ENCODE measurements at regions not wholly inside any gene's neighbourhood (a gene's known extent, or its start where the extent isn't known, plus 50 kb on each side); places are given as distances from the start of the nearest gene placed in this dataset.

DNA sequence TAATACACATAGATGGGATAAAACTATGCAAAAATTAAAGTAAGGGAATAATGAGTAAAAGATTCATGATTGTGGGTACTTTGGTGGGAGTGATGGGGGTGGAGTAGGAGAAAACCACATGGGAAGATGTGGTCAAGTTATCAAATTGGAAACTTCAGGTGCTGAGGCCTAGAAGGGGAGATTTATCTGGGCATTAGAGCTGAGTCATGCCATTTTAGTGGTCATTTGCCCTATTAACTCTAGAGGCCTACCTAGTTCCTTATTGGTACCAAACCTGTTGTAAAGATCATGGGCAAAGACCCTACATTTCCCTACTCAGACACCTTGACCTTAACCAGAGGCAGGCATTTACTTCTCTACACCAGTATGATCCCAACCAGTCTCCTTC, 125.9 kb upstream of the BCL6 start:
- H3K36me3 ChIP-seq (ENCODE audit: insufficient read depth), result no peaks in the 10 kb centered on the region
- no peak for TF ChIP-seq CTCF (conservative IDR thresholded peaks at IDR 0.05; ENCODE audit: low read depth, low read length)

DNA sequence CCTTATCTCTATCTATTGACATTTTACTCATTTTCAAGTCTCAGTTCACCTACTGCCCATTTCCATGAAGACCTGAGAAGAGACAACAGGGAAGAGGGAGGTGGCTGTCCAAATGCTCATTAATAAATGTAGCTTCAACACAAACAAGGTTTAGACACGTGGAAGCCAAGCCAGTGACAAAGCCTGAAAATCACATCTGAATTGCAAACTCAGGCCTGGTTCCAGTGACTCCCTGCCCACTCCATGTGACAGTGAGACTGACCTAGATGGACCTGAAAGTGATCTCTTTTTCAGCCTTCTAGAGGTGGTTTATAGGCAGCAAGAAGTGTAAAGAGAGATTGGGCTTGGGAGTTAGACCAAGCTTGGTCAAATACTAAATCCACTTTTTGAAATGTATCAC, 126.6 kb upstream of the BCL6 start:
- Histone ChIP-seq H3K4me1 (ENCODE audit: low read depth, poor library complexity, severe bottlenecking) (peaks cover 5% of the 10 kb centered on the region), H3K27ac (no peak overlapping the region), H3K9ac (no peak overlapping the region), H3K4me3 (IDR thresholded peaks at IDR 0.05; ENCODE audit: insufficient read depth, low read depth, low read length) (no peak overlapping the region), H3K79me2 (ENCODE audit: insufficient read depth, low read depth) (no peaks in the 10 kb centered on the region), H3K36me3 (ENCODE audit: insufficient read depth) (no peaks in the 10 kb centered on the region), H3K27me3 (ENCODE audit: insufficient read depth, low read depth) (no peaks in the 10 kb centered on the region), H4K20me1 (ENCODE audit: insufficient read depth) (no peaks in the 10 kb centered on the region), H3K4me2 (no peak overlapping the region), H2AFZ (ENCODE audit: low read depth) (no peak overlapping the region)
- TF ChIP-seq CTCF (conservative IDR thresholded peaks at IDR 0.05; ENCODE audit: low read depth, low read length), result no peak

More for the DNA sequence above, 125.9 kb upstream of the BCL6 start:
- no peak overlapping the region for H3K4me2 ChIP-seq
- H3K9ac ChIP-seq, result no peak overlapping the region
- peaks cover 5% of the 10 kb centered on the region for H3K4me1 ChIP-seq (ENCODE audit: low read depth, poor library complexity, severe bottlenecking)
- no peaks in the 10 kb centered on the region for H3K27me3 ChIP-seq (ENCODE audit: insufficient read depth, low read depth)
- H3K27ac ChIP-seq, result no peak overlapping the region
- no peaks in the 10 kb centered on the region for H3K79me2 ChIP-seq (ENCODE audit: insufficient read depth, low read depth)
- no peak overlapping the region for H3K4me3 ChIP-seq (IDR thresholded peaks at IDR 0.05; ENCODE audit: insufficient read depth, low read depth, low read length)
- no peak overlapping the region for H2AFZ ChIP-seq (ENCODE audit: low read depth)
- H4K20me1 ChIP-seq (ENCODE audit: insufficient read depth), result no peaks in the 10 kb centered on the region

DNA sequence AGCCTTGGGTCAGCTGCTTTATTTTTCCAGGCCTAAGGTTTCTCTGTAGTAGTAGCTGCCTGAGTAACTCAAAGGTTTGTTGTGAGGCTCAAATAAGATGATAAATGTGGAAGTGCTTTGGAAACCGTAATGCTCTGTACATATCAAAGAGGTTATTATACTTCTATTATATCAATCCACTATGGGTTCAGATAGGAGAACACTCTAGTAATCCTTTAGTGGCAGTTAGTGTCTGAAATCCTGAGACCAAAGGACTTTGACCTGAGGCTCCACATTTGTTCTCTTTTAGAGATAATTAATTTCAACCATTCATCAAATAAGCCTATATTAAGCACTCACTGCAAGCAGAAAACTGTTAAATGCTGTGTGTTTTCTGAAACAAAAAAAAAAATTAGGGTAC, 128.6 kb upstream of the BCL6 start:
- Histone ChIP-seq H2AFZ (ENCODE audit: low read depth) (no peak overlapping the region), H4K20me1 (ENCODE audit: insufficient read depth) (no peaks in the 10 kb centered on the region), H3K36me3 (ENCODE audit: insufficient read depth) (no peaks in the 10 kb centered on the region), H3K9ac (no peak overlapping the region), H3K27ac (no peak overlapping the region), H3K4me1 (ENCODE audit: low read depth, poor library complexity, severe bottlenecking) (peaks cover 5% of the 10 kb centered on the region), H3K4me3 (IDR thresholded peaks at IDR 0.05; ENCODE audit: insufficient read depth, low read depth, low read length) (no peak overlapping the region), H3K4me2 (no peak overlapping the region), H3K27me3 (ENCODE audit: insufficient read depth, low read depth) (no peaks in the 10 kb centered on the region), H3K79me2 (ENCODE audit: insufficient read depth, low read depth) (no peaks in the 10 kb centered on the region)
- TF ChIP-seq CTCF (conservative IDR thresholded peaks at IDR 0.05; ENCODE audit: low read depth, low read length), result no peak

DNA sequence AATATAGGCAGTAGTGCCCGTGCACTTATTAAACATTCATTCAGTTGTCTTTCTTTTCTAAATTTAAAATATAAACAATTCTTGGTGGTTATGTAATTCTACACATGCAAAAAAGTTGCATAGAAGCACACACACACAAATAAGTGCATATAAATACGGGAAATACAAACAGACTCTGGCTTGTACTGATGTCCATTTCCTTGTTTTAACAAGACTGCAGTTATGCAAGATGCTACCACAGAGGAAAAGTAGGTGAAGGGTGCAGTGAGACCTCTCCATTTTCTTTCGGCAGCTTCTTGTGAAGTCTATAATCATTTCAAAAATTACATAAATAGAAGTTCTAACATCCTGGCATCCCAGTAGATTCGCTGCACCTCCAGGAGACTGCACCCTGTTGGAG, 130.6 kb upstream of the BCL6 start:
- H3K36me3 ChIP-seq (ENCODE audit: insufficient read depth), result no peaks in the 10 kb centered on the region
- H3K79me2 ChIP-seq (ENCODE audit: insufficient read depth, low read depth), result no peaks in the 10 kb centered on the region
- no peak overlapping the region for H3K4me3 ChIP-seq (IDR thresholded peaks at IDR 0.05; ENCODE audit: insufficient read depth, low read depth, low read length)
- no peak for TF ChIP-seq CTCF (conservative IDR thresholded peaks at IDR 0.05; ENCODE audit: low read depth, low read length)
- H3K27ac ChIP-seq, result no peak overlapping the region
- H3K4me2 ChIP-seq, result no peak overlapping the region
- H3K4me1 ChIP-seq (ENCODE audit: low read depth, poor library complexity, severe bottlenecking), result peaks cover 4% of the 10 kb centered on the region
- H3K9ac ChIP-seq, result no peak overlapping the region
- no peaks in the 10 kb centered on the region for H3K27me3 ChIP-seq (ENCODE audit: insufficient read depth, low read depth)
- H2AFZ ChIP-seq (ENCODE audit: low read depth), result no peak overlapping the region
- H4K20me1 ChIP-seq (ENCODE audit: insufficient read depth), result no peaks in the 10 kb centered on the region
